Peyer's patch (tissue), 4 donors: ENCODE measurements at regions not wholly inside any gene's neighbourhood (a gene's known extent, or its start where the extent isn't known, plus 50 kb on each side); places are given as distances from the start of the nearest gene placed in this dataset.

Source experiments
- CTCF ChIP-seq, 6 experiments: fragments of 450-650 bp in 4 of 6; fragments of 200-600 bp in 2 of 6; sonication (generic) in 1 of 6; IDR thresholded peaks; one replicate each; pipeline ENCODE4 v1.5.1; 2017 to 2019; ENCODE audit warnings: antibody characterized with exemption in 6 of 6, mild to moderate bottlenecking in 3 of 6, moderate library complexity in 1 of 6
- POLR2A ChIP-seq, 2 donors: fragments of 450-650 bp; IDR thresholded peaks; one replicate each; pipeline ENCODE4 v1.5.1; 2017; ENCODE audit warnings: antibody characterized with exemption in 2 of 2, mild to moderate bottlenecking in 2 of 2, moderate library complexity in 2 of 2

GRCh38 chr18:34457761-34458160 lies 233.0 kb upstream of the NOL4 start:
- TF ChIP-seq POLR2A (IDR thresholded peaks at IDR 0.05) (no peak), CTCF (IDR thresholded peaks at IDR 0.05) (no peak)
